Mucosa of gallbladder (tissue), 1 donor: ENCODE measurements at regions not wholly inside any gene's neighbourhood (a gene's known extent, or its start where the extent isn't known, plus 50 kb on each side); places are given as distances from the start of the nearest gene placed in this dataset.

Experiments used
- DNase-seq: peaks from one replicate; pipeline ENCODE4 v3.0.0-alpha.2; 2020; ENCODE audit warnings: low spot score
- donor health status: DM: no; HTN: no; CAD: no.

DNA sequence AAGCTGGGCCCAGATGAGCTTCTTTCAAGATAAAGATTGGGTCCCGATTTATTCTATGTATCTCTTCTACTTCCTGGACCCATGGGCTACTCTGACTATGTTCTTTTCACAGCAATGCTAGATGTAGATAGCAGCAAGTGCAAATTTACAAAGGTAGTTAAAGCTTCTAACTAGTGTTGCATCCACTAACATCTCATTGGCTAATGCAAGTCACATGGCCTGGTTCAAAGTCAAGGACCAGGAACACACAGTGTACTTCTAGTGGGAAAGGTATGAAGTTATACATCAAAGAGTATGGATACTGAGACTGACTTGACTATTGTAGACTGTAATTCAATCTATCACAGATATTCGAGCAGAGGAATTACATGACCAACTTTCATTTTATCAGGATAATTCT, 588.8 kb downstream of the PLA2G4A start:
- DNase-seq = no peak

DNA sequence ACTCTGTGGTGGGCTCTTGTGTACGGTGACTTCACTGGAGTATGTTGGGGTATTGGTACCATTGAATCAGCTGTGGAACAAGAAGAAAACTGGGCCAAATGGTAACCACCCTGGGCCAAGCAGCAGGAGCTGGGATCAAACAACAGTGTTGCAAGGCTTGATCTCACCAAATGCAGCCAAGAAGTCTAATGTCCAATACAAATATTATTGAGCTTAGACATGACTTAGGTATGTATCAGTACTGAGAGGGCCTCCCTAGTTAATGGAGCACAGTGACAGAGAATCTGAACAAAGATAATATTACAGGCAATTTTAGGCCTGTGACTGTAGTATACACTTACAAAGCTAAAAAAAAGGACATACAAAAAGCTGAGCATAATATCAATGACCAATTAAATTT, 604.8 kb downstream of the PLA2G4A start:
- no peak for DNase-seq

DNA sequence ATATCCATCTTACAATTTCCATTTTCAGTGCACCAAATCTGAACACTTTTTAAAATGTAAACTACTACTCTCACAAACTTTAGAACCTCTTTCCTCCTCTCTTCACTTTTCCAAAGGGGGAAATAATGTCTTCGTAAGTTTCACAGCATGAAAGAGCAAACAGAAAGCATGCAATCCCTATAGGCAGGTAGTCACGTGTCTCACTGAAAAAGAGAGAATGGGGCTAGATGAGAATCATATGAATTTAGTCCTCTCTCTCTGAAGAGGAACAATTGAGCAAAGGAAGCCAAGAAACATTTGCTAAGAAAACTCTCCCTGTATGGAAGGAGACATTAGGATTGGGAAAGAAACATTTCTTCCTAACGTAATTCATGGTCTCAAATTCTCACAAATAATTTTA, 613.9 kb downstream of the PLA2G4A start:
- no peak for DNase-seq

DNA sequence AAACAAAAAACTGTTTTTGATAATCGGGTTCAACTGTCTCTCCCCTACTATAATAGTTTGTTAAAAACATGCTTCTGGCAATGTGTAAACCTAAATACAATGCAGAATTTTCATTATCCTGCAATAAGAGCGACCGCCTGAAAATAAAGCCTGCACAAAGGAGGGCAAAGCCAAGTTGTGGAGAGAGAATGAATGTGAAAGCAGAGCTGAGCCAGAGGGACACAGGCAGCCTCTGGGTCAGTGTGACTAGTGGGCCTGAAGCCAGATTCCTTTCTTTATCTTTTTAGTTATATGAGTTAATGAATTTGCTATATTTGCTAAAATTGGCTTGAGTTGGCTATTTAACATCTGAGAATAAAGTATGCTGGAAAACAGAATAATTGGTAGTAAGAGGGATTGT, 615.2 kb downstream of the PLA2G4A start:
- DNase-seq = no peak

DNA sequence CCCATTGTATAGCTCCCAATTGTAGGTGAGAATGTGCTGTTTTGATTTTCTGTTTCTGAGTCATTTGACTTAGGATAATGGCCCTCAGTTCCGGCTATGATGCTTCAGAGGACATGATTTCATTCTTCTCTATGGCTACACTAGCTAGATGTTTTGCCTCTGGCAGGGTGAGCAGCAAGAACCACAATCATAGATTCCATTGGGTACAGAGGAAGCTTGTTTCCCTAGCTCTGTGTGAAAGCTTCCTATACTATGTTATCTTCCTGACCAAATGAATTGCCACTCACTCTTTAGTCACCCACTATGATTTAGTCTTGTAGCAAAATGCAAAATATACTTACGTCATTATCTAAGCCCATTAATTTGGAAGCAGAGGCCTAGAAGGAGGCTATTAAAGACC, 616.3 kb downstream of the PLA2G4A start:
- DNase-seq = no peak

DNA sequence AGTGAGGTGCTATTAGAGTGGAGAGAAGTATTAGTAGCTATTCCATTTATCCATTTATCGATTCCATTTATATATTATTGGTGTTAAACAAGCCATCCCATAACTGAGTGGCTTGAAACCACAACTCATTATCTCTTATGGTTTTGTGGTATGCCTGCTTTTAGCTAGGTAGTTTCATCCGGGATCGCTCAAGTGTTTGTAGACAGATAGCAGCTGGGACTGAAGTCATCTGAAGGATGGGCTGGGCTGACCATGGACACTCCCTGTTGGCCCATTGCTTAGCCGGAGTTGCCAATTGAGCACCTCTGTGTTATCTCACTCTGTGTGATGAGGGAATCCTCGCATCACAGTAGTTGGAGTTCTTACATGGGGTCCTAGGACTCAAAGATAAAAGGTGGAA, 622.5 kb downstream of the PLA2G4A start:
- no peak for DNase-seq

DNA sequence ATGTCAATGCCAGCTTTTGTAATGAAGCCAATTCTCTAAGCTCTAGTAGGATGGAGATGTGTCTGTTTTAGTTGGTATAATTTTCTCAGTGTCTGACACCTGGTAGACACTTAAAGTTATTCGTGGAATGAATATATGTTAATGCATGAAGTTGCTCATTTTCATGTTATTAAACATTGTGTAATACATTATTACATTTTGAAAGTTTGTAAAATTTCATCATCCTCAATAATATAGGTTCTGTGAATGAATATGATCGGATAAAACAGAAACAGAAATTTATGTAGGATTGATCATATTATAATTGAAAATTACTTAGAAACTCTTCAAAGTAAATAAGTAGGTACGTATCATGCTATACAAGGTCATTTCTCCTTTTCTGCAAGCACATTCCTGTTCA, 625.3 kb downstream of the PLA2G4A start:
- DNase-seq = no peak

DNA sequence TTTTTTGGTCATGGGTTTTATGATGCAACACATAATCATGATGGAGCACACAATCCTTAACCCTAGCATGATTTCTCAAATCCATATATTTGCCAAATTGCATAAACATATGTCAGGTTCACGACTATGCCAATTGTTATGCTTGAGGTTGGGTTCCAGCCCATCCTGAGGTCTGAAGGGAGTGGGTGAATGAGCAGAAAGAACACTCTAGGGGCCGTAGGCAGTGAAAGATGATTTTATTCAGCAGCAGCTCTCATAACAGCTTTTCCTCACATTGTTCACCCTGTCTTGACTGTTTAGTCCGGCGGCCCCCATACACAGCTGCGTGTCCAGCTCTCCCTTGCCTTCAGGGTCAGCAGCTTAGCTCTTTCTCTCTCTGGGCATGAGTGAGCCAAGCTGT, 627.7 kb downstream of the PLA2G4A start:
- DNase-seq = no peak

DNA sequence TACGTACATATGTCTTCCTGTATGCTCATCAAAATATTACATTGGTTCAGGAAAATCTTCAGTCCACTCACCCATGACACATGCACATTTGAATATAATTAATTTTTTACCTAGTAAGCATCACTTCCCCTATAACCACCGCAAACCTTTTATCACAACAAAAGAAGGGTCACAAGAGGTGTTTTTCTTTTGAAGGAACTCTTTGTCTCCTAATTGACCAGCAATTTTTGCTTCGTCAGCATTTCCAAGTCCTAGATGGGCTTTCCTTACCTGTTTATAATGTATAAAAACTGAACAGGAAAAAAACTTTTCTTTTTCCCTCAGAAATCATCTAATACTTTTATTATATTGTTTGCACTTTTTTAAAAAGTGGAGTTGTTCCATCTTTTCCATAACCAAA, 631.3 kb downstream of the PLA2G4A start:
- DNase-seq = no peak

DNA sequence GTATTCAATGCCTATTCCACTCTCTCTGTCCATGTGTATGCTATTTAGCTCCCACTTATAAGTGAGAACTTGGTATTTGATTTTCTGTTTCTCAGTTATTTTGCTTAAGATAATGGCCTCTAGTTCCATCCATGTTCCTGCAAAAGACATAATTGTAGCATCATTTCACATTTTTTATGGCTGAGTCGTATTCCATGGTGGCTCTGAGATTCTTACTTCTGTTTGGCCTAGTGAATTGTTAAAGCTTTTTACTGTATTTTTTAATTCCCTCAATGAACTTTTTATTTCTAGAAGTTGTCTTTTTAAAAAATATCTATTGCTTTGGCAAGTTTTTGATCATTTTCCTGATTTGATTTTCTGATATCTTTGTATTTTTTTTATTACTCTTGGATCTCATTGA, 635.6 kb downstream of the PLA2G4A start:
- no peak for DNase-seq

DNA sequence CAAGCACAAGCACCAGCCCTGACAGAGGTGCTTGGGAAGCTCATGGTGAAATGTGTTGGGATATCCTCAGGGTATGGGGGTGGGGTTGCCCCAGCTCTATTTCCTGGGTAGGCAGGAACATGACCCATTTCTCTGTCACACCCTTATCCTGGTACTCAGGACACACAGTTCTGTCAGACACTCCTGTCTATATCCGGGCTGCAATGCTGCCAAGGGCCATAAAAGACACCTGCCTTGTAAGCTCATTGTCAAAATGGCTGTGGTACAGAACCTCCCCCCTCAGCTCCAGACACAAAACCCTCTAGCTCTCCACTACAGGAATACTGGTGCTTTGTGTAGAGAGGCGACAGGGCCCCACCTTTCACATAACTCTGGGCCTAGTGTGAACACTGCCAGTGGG, 636.7 kb downstream of the PLA2G4A start:
- no peak for DNase-seq

DNA sequence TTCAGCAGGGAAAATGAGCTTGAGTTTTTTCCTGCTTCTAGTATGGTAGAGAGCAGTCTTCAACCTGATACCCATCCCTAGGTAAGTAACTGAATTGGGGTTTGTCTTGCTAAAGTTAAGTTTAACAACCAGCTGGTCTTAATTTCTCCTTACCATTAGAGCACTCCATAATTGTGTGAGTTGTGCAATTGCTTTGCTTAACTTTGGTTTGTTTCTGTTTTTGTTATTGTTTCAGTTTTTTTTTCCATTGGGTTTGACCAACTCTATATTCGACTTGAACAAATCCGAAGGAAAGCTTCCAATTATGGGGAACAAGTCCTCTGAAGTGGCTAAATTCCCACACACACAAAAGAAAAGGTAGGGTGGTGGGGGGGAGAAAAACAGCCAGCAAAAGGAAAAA, 641.1 kb downstream of the PLA2G4A start:
- no peak for DNase-seq

DNA sequence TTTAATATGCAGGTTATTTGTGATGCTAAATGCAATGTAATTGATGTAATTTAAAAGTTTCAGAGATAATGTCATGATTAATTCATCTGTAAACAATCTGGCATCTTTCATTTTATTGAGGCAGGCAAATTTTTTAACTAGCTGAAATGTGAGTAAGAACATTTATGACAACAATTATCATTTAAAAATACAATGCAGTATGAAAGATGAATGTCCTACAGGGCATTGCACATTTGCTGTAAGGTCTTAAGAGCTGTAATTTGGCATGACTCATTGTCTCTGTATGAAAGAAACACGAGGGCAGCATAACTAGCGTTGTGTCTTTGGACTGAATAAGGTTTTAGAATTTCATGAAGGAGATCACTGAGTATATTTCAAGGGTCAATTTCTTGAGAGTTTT, 642.8 kb downstream of the PLA2G4A start:
- DNase-seq = no peak

DNA sequence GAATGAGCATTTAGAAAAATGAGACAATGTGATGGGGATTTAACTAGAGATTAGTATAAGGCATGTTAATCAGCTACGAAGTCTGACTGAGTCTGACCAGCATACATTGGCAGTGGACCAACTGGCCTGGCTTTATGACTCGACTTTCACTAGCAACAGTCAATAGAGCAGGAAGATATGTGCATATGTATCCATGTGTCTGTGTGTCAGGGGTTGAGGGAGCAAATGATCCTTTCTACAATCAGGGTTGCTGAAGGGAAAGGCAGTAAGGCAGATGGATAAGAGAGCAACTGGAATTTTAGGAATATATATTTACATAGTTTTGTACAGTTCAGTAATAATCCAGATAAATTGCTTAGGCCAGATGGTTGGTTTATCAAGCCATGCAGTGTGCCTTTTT, 645.6 kb downstream of the PLA2G4A start:
- DNase-seq = peak; percentile 42

DNA sequence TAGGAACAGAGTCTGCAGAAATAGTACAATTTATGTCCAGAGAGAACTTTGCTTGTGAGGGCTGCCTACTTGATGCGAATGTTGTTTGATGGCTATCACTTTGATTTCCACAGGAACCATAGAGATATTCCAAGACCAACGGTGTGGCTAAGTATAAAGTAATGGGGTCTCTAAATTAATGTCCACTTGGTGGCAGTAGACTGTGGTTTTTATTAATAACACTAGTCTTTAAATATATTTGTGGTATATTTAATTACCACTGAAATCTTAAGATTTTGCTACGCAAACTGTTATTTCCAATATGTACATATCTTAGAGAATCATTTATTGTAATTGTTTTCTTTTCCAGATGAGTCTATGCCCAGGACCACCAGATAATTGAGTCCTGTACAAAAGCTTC, 647.9 kb downstream of the PLA2G4A start:
- no peak for DNase-seq

DNA sequence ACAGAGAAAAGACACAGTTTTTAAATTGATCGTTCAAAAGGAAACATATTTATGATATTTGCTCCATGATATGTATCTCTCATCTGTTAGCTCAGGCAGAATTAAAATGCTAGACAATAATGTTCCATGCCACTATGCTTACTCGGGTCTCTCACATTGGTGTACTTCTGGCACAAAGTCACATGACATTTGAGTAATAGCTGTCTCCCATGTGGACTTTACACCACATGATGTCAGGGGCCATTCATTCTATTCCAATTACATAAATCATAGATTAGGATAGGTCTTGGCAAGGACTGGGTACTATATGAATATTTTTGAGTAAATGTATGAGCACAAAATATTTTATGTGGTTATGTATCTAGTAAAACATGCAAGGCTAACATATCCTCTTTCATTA, 648.4 kb downstream of the PLA2G4A start:
- no peak for DNase-seq

DNA sequence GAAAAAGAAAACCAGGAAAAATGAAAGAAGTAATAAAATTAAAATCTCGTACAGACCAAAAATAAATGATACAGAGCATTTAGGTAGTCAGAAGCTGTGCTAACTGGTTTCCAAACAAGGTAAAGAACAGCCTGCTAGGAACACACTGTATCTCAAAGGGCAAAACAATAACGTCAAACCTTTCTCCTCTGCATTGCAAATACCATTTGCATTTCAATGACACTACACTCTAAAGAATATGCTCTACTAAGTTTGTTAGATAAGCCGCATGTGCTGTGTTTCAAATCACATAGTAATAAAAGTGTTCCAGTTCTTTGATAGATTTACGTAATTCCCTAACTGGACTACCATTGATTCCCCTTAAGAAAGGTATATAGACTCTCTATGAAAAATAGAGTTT, 648.8 kb downstream of the PLA2G4A start:
- no peak for DNase-seq

DNA sequence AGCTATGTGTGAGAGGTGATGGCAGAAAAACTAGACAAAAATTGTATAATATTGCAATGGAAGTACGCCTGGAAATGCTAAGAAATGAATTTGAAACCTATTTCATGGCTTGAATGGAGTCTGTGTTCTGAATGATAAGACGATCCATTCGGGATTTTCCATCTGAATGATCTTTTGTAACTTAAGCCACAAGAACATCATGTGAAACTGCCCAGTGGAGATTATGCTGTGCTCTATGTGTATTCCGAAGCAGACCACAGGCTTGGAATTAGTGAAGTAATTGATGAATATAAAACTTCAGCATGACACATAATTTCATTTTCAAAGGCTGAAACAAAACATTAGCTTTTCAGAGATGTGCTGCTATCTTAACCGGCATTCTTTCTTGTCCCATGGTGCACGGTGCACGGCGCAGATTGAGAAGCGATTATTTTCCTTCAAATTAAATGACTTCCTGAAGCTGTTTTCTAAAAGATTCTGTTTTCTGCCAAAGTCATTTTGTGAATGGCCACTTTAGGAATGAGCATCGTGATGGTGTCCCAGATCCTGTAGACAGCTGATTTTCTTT, 652.9 kb downstream of the PLA2G4A start:
- no peak for DNase-seq

DNA sequence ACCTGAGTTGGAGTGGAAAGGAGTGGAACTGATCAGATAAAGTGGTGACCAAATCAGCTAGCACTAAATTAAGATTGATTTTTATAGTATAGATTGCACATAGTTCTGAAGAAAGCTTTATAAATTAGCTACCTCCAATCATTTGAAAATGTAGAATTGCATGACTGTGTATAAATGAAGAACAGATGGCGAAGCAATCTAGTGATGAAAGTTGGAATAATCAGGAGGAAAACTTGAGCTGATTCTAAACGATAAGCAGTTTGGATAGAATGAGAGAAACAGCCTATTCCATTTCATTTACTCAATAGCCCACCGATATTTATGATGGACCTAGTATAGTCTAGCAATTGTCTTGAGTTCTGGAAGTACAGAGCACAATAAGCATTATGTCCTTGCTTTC, 661.5 kb downstream of the PLA2G4A start:
- DNase-seq = no peak

DNA sequence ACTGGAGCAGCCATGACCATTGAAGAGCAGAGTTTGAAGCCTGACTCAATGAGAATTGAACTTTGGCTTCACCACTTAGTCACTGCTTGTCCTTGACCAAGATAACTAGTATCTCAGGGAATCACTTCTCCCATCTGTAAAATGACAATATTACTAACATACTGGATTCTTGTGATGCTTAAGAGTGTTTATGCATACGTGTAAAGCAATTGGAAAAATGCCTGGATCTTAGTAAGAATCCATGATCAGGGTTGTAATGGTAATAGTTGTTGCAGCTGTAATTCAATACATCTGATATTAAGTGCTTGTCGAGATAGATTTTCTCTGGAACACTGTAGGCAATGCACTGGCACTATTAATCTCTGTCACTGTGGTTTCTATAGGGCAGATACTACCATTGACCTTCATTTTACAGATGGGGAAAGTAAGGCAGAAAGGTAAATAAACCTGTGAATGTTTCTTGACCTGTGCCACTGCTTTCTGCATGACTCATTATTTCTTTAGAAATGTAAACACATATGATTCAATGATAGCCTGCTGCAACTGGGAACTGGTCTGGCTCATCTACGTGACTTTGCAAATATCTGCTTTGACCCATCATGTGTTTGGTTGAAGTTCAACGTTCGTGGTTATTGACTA, 662.5 kb downstream of the PLA2G4A start:
- peak; percentile 40 for DNase-seq

DNA sequence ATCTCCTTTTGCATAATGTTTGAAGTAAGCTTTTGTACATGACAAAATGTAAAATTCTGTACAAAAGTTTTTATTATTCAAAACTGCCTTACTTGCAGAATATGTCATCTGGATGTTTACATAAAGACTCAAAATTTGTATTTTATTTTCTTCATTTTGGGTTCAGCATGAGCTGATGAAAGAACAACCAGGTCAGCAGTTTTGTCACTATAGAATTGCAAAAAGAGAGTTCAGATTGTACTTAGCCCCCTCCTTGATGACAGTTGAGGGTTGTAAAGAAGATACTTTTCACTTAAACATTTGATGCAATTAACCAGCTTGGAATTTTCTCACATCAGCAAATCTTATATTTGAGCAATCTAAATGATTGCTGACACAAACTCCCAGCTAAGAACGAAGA, 669.3 kb downstream of the PLA2G4A start:
- DNase-seq = no peak

DNA sequence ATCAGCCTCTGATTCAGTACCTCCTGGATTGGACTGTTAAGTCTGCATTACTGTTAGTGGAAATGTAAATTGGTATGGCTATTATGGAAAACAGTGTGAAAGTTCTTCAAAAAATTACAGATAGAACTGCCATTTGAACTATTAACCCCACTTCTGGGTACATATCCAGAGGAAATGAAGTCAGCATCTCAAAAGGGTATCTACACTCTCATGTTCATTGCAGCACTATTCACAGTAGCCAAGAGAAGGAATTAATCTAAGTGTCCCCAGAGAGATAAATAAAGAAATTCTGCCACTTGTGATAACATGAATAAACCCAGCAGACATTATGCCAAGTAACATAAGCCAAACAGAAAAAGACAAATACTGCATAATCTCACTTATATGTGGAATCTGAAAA, 676.0 kb downstream of the PLA2G4A start:
- no peak for DNase-seq

DNA sequence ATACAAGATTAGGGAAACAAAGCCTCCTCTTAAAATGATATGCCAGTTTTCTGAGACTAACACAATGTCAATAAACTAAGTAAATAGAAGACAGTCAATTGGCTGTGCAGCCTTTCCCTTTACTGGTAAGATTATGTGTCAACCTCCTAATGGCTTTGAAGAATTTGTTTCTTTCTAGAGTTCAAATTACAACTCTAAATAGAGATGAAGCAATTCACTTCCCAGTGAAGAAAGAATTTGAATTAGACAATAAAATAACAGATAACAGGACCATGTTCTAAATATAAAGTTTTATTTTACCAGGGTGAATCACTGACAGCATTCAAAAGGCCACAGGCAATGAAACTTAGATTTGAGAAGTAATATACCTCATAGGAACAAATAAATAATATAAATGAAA, 680.3 kb downstream of the PLA2G4A start:
- no peak for DNase-seq

DNA sequence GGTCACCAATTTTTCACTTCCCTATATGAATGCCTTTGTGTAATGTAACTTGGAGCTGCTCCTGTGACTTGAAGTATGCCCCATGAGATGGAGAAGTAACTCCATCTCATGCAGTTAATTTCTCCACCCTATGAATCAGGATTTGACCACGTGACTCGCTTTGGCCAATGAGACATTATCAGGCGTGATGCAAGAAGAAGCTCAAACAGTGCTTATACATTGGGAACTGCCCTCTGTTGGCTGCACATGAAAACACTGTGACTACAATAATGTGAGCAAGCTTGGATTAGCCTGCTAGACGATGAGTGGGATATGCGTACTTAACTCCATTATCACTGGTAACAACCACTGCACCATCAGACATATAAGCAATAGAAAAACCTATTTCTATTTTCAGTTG, 684.4 kb downstream of the PLA2G4A start:
- DNase-seq = no peak
